Spinal cord (tissue), 9 donors: ENCODE measurements at regions not wholly inside any gene's neighbourhood (a gene's known extent, or its start where the extent isn't known, plus 50 kb on each side); places are given as distances from the start of the nearest gene placed in this dataset.

ENCODE experiments used
- DNase-seq, 6 donors: peaks; one replicate each; pipeline versions ENCODE4 v3.0.0 to v3.0.0-alpha.2; 2013 to 2015; ENCODE audit warnings: low spot score in 6 of 6, low read depth in 4 of 6
- H3K27ac ChIP-seq: one replicate; pipeline ENCODE4 v1.5.1; 2013; ENCODE audit warnings: low read depth, low read length, control low read depth
- H3K27me3 ChIP-seq: one replicate; pipeline ENCODE4 v1.6.1; 2013; ENCODE audit warnings: low read length; ENCODE audit not compliant: control insufficient read depth, insufficient read depth
- H3K36me3 ChIP-seq: one replicate; pipeline ENCODE4 v1.6.1; 2013; ENCODE audit warnings: low read length; ENCODE audit not compliant: control insufficient read depth, insufficient read depth
- H3K4me1 ChIP-seq: one replicate; pipeline ENCODE4 v1.6.1; 2013; ENCODE audit warnings: low read length; ENCODE audit not compliant: control insufficient read depth, insufficient read depth
- H3K4me3 ChIP-seq: one replicate; pipeline ENCODE4 v1.5.1; 2013; ENCODE audit warnings: low read depth, low read length, control low read depth
- H3K9me3 ChIP-seq: one replicate; pipeline ENCODE4 v1.6.1; 2013; ENCODE audit warnings: low read length; ENCODE audit not compliant: control insufficient read depth, insufficient read depth
- WGBS: methylation state at CpG from one replicate; pipeline ENCODE4 v1.1.5; 2013; ENCODE audit warnings: missing lambda C conversion rate; ENCODE audit not compliant: insufficient coverage; 5-methylcytosine and 5-hydroxymethylcytosine counted together
- donor health status: healthy.

DNA sequence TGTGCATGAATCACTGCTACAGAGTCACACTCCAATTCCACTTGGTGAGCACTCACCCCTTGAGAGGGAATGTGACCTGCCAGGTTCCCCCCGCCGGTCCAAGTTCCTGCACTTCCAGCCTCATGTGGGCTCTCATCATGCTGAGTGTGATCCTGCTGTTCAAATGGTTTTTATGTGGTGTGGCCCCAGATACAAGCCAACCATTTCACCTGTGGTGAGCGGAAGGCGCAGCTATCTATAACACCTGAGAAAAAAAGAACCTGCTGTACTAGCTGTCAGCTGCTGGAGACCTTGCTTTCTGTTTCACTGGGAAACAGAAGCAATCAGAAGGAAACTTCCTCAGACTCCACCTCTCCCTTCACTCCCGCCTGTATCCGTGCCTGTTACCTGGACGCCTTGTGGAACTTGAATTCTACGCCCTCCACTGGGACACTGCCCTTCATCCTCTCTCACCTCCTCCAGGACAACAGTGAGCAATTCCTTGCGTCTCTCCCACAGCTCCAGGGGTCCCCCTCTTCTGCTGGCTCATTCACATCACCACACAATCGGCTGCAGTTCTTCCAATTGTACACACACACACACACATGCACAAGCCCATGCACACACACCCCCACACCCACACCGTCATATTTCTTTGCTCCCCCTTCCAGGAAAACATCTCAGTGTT, 64.4 kb upstream of the RPL11 start:
- H3K27me3 ChIP-seq, result no peaks in the 10 kb centered on the region
- no peak overlapping the region for H3K27ac ChIP-seq
- H3K36me3 ChIP-seq, result no peaks in the 10 kb centered on the region
- 74% methylated on average over 9 of the region's 11 CpGs for WGBS
- no peak overlapping the region for H3K4me3 ChIP-seq
- DNase-seq, result no peak
- H3K4me1 ChIP-seq, result no peaks in the 10 kb centered on the region
- H3K9me3 ChIP-seq, result no peaks in the 10 kb centered on the region

GRCh38 chr1:23625929-23626535, 65.6 kb upstream of the RPL11 start:
- WGBS, result 100% methylated on average over 1 of the region's 1 CpG
- H3K27ac ChIP-seq, result no peak overlapping the region
- H3K9me3 ChIP-seq, result no peaks in the 10 kb centered on the region
- no peaks in the 10 kb centered on the region for H3K4me1 ChIP-seq
- no peaks in the 10 kb centered on the region for H3K27me3 ChIP-seq
- no peaks in the 10 kb centered on the region for H3K36me3 ChIP-seq
- no peak overlapping the region for H3K4me3 ChIP-seq
- no peak for DNase-seq

- Histone ChIP-seq H3K9me3 (no peaks in the 10 kb centered on the region), H3K4me3 (no peak overlapping the region), H3K4me1 (no peaks in the 10 kb centered on the region), H3K27me3 (peaks cover 5% of the 10 kb centered on the region), H3K36me3 (no peaks in the 10 kb centered on the region), H3K27ac (no peak overlapping the region)
- DNase-seq, result no peak
- WGBS, result 100% methylated on average over 1 of the region's 4 CpGs
Observed at GRCh38 chr1:23625459-23625858, 66.1 kb upstream of the RPL11 start.

- H3K4me1 ChIP-seq, result peaks cover 5% of the 10 kb centered on the region
- peaks cover 11% of the 10 kb centered on the region for H3K27me3 ChIP-seq
- DNase-seq, result no peak
- no peaks in the 10 kb centered on the region for H3K9me3 ChIP-seq
- WGBS, result 85% methylated on average over 4 of the region's 4 CpGs
- no peak overlapping the region for H3K27ac ChIP-seq
- no peak overlapping the region for H3K4me3 ChIP-seq
- H3K36me3 ChIP-seq, result no peaks in the 10 kb centered on the region
Observed at GRCh38 chr1:23624440-23624839, 65.1 kb upstream of the ID3 start.

GRCh38 chr1:23622284-23622683, 63.0 kb upstream of the ID3 start:
- no peak for DNase-seq
- Histone ChIP-seq H3K4me1 (peaks cover 5% of the 10 kb centered on the region), H3K27ac (no peak overlapping the region), H3K27me3 (peaks cover 15% of the 10 kb centered on the region), H3K36me3 (no peaks in the 10 kb centered on the region), H3K4me3 (no peak overlapping the region), H3K9me3 (no peaks in the 10 kb centered on the region)
- 100% methylated on average over 2 of the region's 4 CpGs for WGBS

- Histone ChIP-seq H3K4me1 (peaks cover 5% of the 10 kb centered on the region), H3K9me3 (no peaks in the 10 kb centered on the region), H3K27me3 (peaks cover 15% of the 10 kb centered on the region), H3K27ac (no peak overlapping the region), H3K4me3 (no peak overlapping the region), H3K36me3 (no peaks in the 10 kb centered on the region)
- no peak for DNase-seq
- WGBS, result 94% methylated on average over 5 of the region's 5 CpGs
Observed at GRCh38 chr1:23620605-23621004, 61.3 kb upstream of the ID3 start.

DNA sequence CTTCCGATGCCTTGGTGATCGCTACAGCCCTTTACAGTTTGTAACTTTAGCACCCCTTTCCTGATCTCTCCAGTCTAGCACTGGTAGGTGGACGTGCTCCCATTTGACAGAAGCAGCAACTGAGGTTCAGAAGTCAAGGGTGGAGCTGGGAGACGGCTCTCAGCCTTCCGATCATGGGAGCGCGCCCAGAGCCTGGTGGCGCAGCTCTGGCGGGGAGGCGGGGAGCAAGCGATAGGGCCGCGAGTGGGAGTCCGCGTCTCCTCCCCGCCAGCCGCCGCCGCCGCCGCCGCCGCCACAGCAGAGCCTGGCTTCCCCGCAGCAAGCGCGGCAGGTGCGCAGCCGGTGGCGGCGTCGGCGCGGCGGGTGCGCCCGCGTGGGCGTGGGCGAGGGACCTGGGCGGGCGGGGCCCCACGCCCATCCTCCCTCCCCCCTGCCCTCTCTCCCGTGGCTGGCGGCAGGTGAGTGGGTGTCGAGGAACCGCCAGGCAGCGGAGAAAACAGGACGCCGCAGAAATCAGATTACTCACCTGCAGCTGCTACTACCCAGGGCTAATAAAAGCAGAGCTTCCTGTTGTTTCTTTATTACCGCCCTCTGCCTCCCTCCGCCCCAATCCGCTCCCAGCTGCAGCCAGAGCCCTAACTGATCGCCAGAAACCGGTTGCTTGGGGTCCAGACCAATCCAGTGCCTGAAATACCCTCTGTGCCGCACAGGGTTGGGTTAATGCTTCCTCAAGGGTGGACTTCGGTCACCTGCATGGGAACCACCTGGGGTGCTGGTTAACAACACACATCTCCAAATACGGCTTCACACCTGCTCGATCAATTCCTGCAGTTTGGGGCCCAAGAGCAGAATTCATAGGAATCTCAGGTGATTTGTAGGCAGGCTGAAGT, 60.2 kb upstream of the ID3 start:
- WGBS, result 7% methylated on average over 56 of the region's 58 CpGs
- no peak overlapping the region for H3K27ac ChIP-seq
- peak in 1 of 6 donors; percentile 52 for DNase-seq
- H3K36me3 ChIP-seq, result no peaks in the 10 kb centered on the region
- H3K27me3 ChIP-seq, result peaks cover 15% of the 10 kb centered on the region
- H3K4me3 ChIP-seq, result peak overlapping the region; percentile 9
- no peaks in the 10 kb centered on the region for H3K9me3 ChIP-seq
- peaks cover 5% of the 10 kb centered on the region for H3K4me1 ChIP-seq

- peaks cover 15% of the 10 kb centered on the region for H3K27me3 ChIP-seq
- H3K4me1 ChIP-seq, result peaks cover 5% of the 10 kb centered on the region
- no peaks in the 10 kb centered on the region for H3K36me3 ChIP-seq
- WGBS, result 83% methylated on average over 7 of the region's 7 CpGs
- H3K4me3 ChIP-seq, result no peak overlapping the region
- no peaks in the 10 kb centered on the region for H3K9me3 ChIP-seq
- DNase-seq, result no peak
- H3K27ac ChIP-seq, result no peak overlapping the region
Observed at GRCh38 chr1:23618586-23619083, 59.3 kb upstream of the ID3 start.

GRCh38 chr1:23617084-23617521, 57.8 kb upstream of the ID3 start:
- DNase-seq, result no peak
- no peak overlapping the region for H3K4me3 ChIP-seq
- 90% methylated on average over 4 of the region's 8 CpGs for WGBS
- no peaks in the 10 kb centered on the region for H3K36me3 ChIP-seq
- no peak overlapping the region for H3K27ac ChIP-seq
- peaks cover 5% of the 10 kb centered on the region for H3K4me1 ChIP-seq
- H3K27me3 ChIP-seq, result peaks cover 15% of the 10 kb centered on the region
- H3K9me3 ChIP-seq, result no peaks in the 10 kb centered on the region
